CD14-positive monocyte (primary cell): ENCODE measurements at regions not wholly inside any gene's neighbourhood (a gene's known extent, or its start where the extent isn't known, plus 50 kb on each side); places are given as distances from the start of the nearest gene placed in this dataset.

Experiments used
- DNase-seq, 3 donors: peaks; one replicate each; pipeline ENCODE4 v3.0.0-alpha.2; 2011 to 2022
- H2AFZ ChIP-seq: 2 replicates; pipeline ENCODE4 v1.6.0; 2012; ENCODE audit warnings: mild to moderate bottlenecking, low read depth, low read length, inconsistent platforms; ENCODE audit not compliant: insufficient read depth, poor library complexity, severe bottlenecking
- H3K27ac ChIP-seq, 2 donors: 1 replicate in 1 of 2; 2 replicates in 1 of 2; pipeline ENCODE4 v1.5.1; 2012 to 2013; ENCODE audit warnings: low read length in 2 of 2, control low read depth in 1 of 2, inconsistent platforms in 1 of 2, low read depth in 1 of 2, mild to moderate bottlenecking in 1 of 2
- H3K27me3 ChIP-seq, 2 donors: one replicate each; pipeline versions ENCODE4 v1.6.0 to v1.6.1; 2011 to 2013; ENCODE audit warnings: low read length in 2 of 2; ENCODE audit not compliant: control insufficient read depth in 2 of 2, insufficient read depth in 2 of 2
- H3K36me3 ChIP-seq, 2 donors: replicated peaks in 1 of 2; 1 replicate in 1 of 2; 2 replicates in 1 of 2; pipeline versions ENCODE4 v1.5.1 to v1.6.1; 2012 to 2013; ENCODE audit warnings: low read length in 2 of 2, control low read depth in 1 of 2, inconsistent platforms in 1 of 2, mild to moderate bottlenecking in 1 of 2; ENCODE audit not compliant: insufficient read depth in 2 of 2, control insufficient read depth in 1 of 2
- H3K4me1 ChIP-seq, 2 donors: 1 replicate in 1 of 2; 2 replicates in 1 of 2; pipeline versions ENCODE4 v1.5.1 to v1.6.1; 2012 to 2013; ENCODE audit warnings: low read length in 2 of 2, control low read depth in 1 of 2, inconsistent platforms in 1 of 2, mild to moderate bottlenecking in 1 of 2, moderate library complexity in 1 of 2; ENCODE audit not compliant: insufficient read depth in 2 of 2, control insufficient read depth in 1 of 2
- H3K4me2 ChIP-seq: replicated peaks from 2 replicates; pipeline ENCODE3; 2012; ENCODE audit warnings: low read length, moderate library complexity, mild to moderate bottlenecking; ENCODE audit not compliant: poor library complexity, severe bottlenecking; ENCODE audit errors: extremely low read depth
- H3K4me3 ChIP-seq, 3 experiments: fragments of 200-600 bp in 1 of 3; sonication (generic) in 1 of 3; replicated peaks in 1 of 3; 1 replicate in 2 of 3; 2 replicates in 1 of 3; pipeline ENCODE4 v1.5.1; 2011 to 2013; ENCODE audit warnings: low read length in 3 of 3, mild to moderate bottlenecking in 3 of 3, control low read depth in 2 of 3, low read depth in 2 of 3, inconsistent platforms in 1 of 3, moderate library complexity in 1 of 3
- H3K79me2 ChIP-seq: 2 replicates; pipeline ENCODE4 v1.6.0; 2012; ENCODE audit warnings: mild to moderate bottlenecking, control low read depth, inconsistent platforms, low read length, moderate library complexity; ENCODE audit not compliant: insufficient read depth
- H3K9ac ChIP-seq: 2 replicates; pipeline ENCODE4 v1.6.0; 2017; ENCODE audit warnings: low read length, mild to moderate bottlenecking; ENCODE audit not compliant: insufficient read depth, poor library complexity, severe bottlenecking
- H3K9me3 ChIP-seq, 2 donors: replicated peaks in 1 of 2; 1 replicate in 1 of 2; 2 replicates in 1 of 2; pipeline versions ENCODE4 v1.5.1 to v1.6.1; 2012 to 2013; ENCODE audit warnings: low read length in 2 of 2, control low read depth in 1 of 2; ENCODE audit not compliant: control insufficient read depth in 1 of 2, insufficient read depth in 1 of 2
- H4K20me1 ChIP-seq: 2 replicates; pipeline ENCODE4 v1.6.0; 2012; ENCODE audit warnings: mild to moderate bottlenecking, low read length, control low read depth, moderate library complexity; ENCODE audit not compliant: insufficient read depth
- H3K27ac Mint-ChIP-seq, 7 donors: one replicate each; pipeline ENCODE4 v1.8.0; 2020; ENCODE audit warnings: mild to moderate bottlenecking in 7 of 7, mixed read lengths in 7 of 7, moderate library complexity in 6 of 7, inconsistent platforms in 2 of 7
- H3K27me3 Mint-ChIP-seq, 3 donors: one replicate each; pipeline ENCODE4 v1.8.0; 2021 to 2022; ENCODE audit warnings: low read depth in 3 of 3, mild to moderate bottlenecking in 3 of 3, mixed read lengths in 3 of 3, moderate library complexity in 3 of 3, inconsistent platforms in 1 of 3
- H3K36me3 Mint-ChIP-seq, 2 donors: one replicate each; pipeline ENCODE4 v1.8.0; 2020; ENCODE audit warnings: mixed read lengths in 2 of 2, inconsistent platforms in 1 of 2, mild to moderate bottlenecking in 1 of 2
- H3K4me1 Mint-ChIP-seq: one replicate; pipeline ENCODE4 v1.8.0; 2020; ENCODE audit warnings: mild to moderate bottlenecking, mixed read lengths
- H3K4me3 Mint-ChIP-seq, 2 donors: one replicate each; pipeline ENCODE4 v1.8.0; 2020; ENCODE audit warnings: mild to moderate bottlenecking in 2 of 2, mixed read lengths in 2 of 2, moderate library complexity in 1 of 2
- H3K9me3 Mint-ChIP-seq, 7 donors: one replicate each; pipeline ENCODE4 v1.8.0; 2020 to 2022; ENCODE audit warnings: mixed read lengths in 7 of 7, mild to moderate bottlenecking in 6 of 7, moderate library complexity in 6 of 7, inconsistent platforms in 2 of 7
- intact Hi-C, 2 donors: fragments of 100-400 bp; cut with micrococcal nuclease; formaldehyde crosslinking; loops; one replicate each; pipeline versions ENCODE4 v1.15.0 to v1.15.1; 2023
- TF ChIP-seq, protein P1 (sequence below): fragments of 200-600 bp; IDR thresholded peaks from one replicate; pipeline ENCODE4 v1.8.0; 2022; ENCODE audit warnings: antibody characterized with exemption, mild to moderate bottlenecking

GRCh38 chr5:120927950-120928530 lies 463.9 kb downstream of the PRR16 start:
- H3K9ac ChIP-seq, result no peak overlapping the region
- H3K4me2 ChIP-seq, result no peak overlapping the region
- intact Hi-C loops, result no loop called here
- peaks cover 2 to 3% of the 10 kb centered on the region in 2 donors for H3K9me3 ChIP-seq
- no peak overlapping the region for H2AFZ ChIP-seq
- H3K79me2 ChIP-seq, result no peaks in the 10 kb centered on the region
- Mint-ChIP-seq H3K9me3 (peaks cover 0 to 13% (median 4%) of the 10 kb centered on the region in 7 donors), H3K4me1 (no peaks in the 10 kb centered on the region), H3K27ac (no peak overlapping the region), H3K4me3 (no peak overlapping the region), H3K36me3 (no peaks in the 10 kb centered on the region), H3K27me3 (no peaks in the 10 kb centered on the region)
- no peak overlapping the region for H3K4me3 ChIP-seq
- H3K27me3 ChIP-seq, result no peaks in the 10 kb centered on the region
- no peaks in the 10 kb centered on the region for H3K4me1 ChIP-seq
- no peaks in the 10 kb centered on the region for H4K20me1 ChIP-seq
- TF ChIP-seq, protein P1, sequence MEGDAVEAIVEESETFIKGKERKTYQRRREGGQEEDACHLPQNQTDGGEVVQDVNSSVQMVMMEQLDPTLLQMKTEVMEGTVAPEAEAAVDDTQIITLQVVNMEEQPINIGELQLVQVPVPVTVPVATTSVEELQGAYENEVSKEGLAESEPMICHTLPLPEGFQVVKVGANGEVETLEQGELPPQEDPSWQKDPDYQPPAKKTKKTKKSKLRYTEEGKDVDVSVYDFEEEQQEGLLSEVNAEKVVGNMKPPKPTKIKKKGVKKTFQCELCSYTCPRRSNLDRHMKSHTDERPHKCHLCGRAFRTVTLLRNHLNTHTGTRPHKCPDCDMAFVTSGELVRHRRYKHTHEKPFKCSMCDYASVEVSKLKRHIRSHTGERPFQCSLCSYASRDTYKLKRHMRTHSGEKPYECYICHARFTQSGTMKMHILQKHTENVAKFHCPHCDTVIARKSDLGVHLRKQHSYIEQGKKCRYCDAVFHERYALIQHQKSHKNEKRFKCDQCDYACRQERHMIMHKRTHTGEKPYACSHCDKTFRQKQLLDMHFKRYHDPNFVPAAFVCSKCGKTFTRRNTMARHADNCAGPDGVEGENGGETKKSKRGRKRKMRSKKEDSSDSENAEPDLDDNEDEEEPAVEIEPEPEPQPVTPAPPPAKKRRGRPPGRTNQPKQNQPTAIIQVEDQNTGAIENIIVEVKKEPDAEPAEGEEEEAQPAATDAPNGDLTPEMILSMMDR, result no peak
- H3K36me3 ChIP-seq, result no peaks in the 10 kb centered on the region
- DNase-seq, result no peak
- no peak overlapping the region for H3K27ac ChIP-seq

GRCh38 chr5:120932480-120932879 lies 468.4 kb downstream of the PRR16 start:
- Histone ChIP-seq H3K36me3 (no peaks in the 10 kb centered on the region), H3K9ac (no peak overlapping the region), H3K4me3 (no peak overlapping the region), H3K79me2 (no peaks in the 10 kb centered on the region), H3K4me1 (no peaks in the 10 kb centered on the region), H3K27me3 (no peaks in the 10 kb centered on the region), H3K27ac (no peak overlapping the region), H2AFZ (no peak overlapping the region), H4K20me1 (no peaks in the 10 kb centered on the region), H3K9me3 (peaks cover 8 to 13% of the 10 kb centered on the region in 2 donors), H3K4me2 (no peak overlapping the region)
- Mint-ChIP-seq H3K27me3 (no peaks in the 10 kb centered on the region), H3K36me3 (no peaks in the 10 kb centered on the region), H3K4me1 (no peaks in the 10 kb centered on the region), H3K27ac (no peak overlapping the region), H3K4me3 (no peak overlapping the region), H3K9me3 (peaks cover 0 to 11% (median 9%) of the 10 kb centered on the region in 7 donors)
- TF ChIP-seq, protein P1, result no peak
- DNase-seq, result no peak
- intact Hi-C loops, result no loop called here
